ENCODE measurements at regions not wholly inside any gene's neighbourhood (a gene's known extent, or its start where the extent isn't known, plus 50 kb on each side); places are given as distances from the start of the nearest gene placed in this dataset.
"Not testable (repeated sequence)": the region's sequence is repeated elsewhere in the genome, so short reads cannot be mapped to it uniquely, and the experiment has no call there.

- TF ChIP-seq CTCF (IDR thresholded peaks at IDR 0.05) (no peak), POLR2A (IDR thresholded peaks at IDR 0.05) (no peak)
- DNase-seq (ENCODE audit: low spot score in 2 of 2), result no peak
- intact Hi-C loops (cut with DNase I; ENCODE audit: low total_unique reads), result no loop called here
- H3K4me3 ChIP-seq (ENCODE audit: low read depth, poor library complexity, severe bottlenecking), result no peak overlapping the region
Observed at GRCh38 chr11:39542460-39542859, 1917.0 kb downstream of the LRRC4C start.

- WGBS, 2 donors, result 29 to 57% methylated on average over 2 of the region's 2 CpGs
- H3K4me3 ChIP-seq (ENCODE audit: low read depth, poor library complexity, severe bottlenecking), result no peak overlapping the region
- intact Hi-C loops (cut with DNase I; ENCODE audit: low total_unique reads), result no loop called here
- no peak for TF ChIP-seq CTCF (IDR thresholded peaks at IDR 0.05)
- TF ChIP-seq POLR2A (IDR thresholded peaks at IDR 0.05), result no peak
- DNase-seq (ENCODE audit: low spot score in 2 of 2), result no peak
Observed at GRCh38 chr11:39541945-39542351, 1917.5 kb downstream of the LRRC4C start.

GRCh38 chr11:39536323-39536722 is 1923.1 kb downstream of the LRRC4C start:
- DNase-seq (ENCODE audit: low spot score in 2 of 2); intact Hi-C loops (cut with DNase I; ENCODE audit: low total_unique reads); H3K4me3 ChIP-seq (ENCODE audit: low read depth, poor library complexity, severe bottlenecking): not testable (repeated sequence)
- WGBS, 2 donors, result 90 to 91% methylated on average over 7 to 8 of the region's 8 CpGs

All from lower leg skin (tissue), 4 donors.